Smooth muscle cell (in vitro differentiated cells): ENCODE measurements at regions not wholly inside any gene's neighbourhood (a gene's known extent, or its start where the extent isn't known, plus 50 kb on each side); places are given as distances from the start of the nearest gene placed in this dataset.

Experiments used
- DNase-seq: peaks from one replicate; lab custom pipeline; 2025; ENCODE audit not compliant: unreplicated experiment; lab: John Stamatoyannopoulos, UW
- H2AFZ ChIP-seq: fragments of 200-600 bp; sonication (generic); 2 replicates; pipeline ENCODE4 v1.6.0; 2016; ENCODE audit warnings: antibody characterized with exemption, low read depth, mild to moderate bottlenecking
- H3F3A ChIP-seq: fragments of 200-600 bp; sonication (generic); 2 replicates; pipeline ENCODE4 v1.6.0; 2017; ENCODE audit warnings: antibody characterized with exemption, low read depth
- H3K27ac ChIP-seq: fragments of 200-600 bp; sonication (generic); 2 replicates; pipeline ENCODE4 v1.5.1; 2016; ENCODE audit warnings: low read depth, mild to moderate bottlenecking
- H3K27me3 ChIP-seq: fragments of 200-600 bp; sonication (generic); 2 replicates; pipeline ENCODE4 v1.6.1; 2016; ENCODE audit warnings: low read depth, mild to moderate bottlenecking
- H3K36me3 ChIP-seq: fragments of 200-600 bp; sonication (generic); 2 replicates; pipeline ENCODE4 v1.5.1; 2016; ENCODE audit warnings: low read depth
- H3K4me1 ChIP-seq: fragments of 200-600 bp; sonication (generic); 2 replicates; pipeline ENCODE4 v1.5.1; 2016; ENCODE audit warnings: low read depth
- H3K4me2 ChIP-seq: fragments of 200-600 bp; sonication (generic); 2 replicates; pipeline ENCODE4 v1.6.0; 2016; ENCODE audit warnings: mild to moderate bottlenecking
- H3K4me3 ChIP-seq: fragments of 200-600 bp; sonication (generic); 2 replicates; pipeline ENCODE4 v1.5.1; 2016; ENCODE audit warnings: mild to moderate bottlenecking
- H3K79me2 ChIP-seq: fragments of 200-600 bp; sonication (generic); 2 replicates; pipeline ENCODE4 v1.6.0; 2016; ENCODE audit warnings: low read depth, mild to moderate bottlenecking
- H3K9ac ChIP-seq: fragments of 200-600 bp; sonication (generic); 2 replicates; pipeline ENCODE4 v1.6.0; 2016; ENCODE audit warnings: low read depth
- H3K9me3 ChIP-seq: fragments of 200-600 bp; sonication (generic); replicated peaks from 2 replicates; pipeline ENCODE4 v1.5.1; 2016; ENCODE audit warnings: low read depth
- H4K20me1 ChIP-seq: fragments of 200-600 bp; sonication (generic); 2 replicates; pipeline ENCODE4 v1.6.0; 2016; ENCODE audit warnings: low read depth
- WGBS: methylation state at CpG from one replicate; pipeline ENCODE4 v1.1.7; 2016; ENCODE audit warnings: low lambda C conversion rate; 5-methylcytosine and 5-hydroxymethylcytosine counted together
- TF ChIP-seq, protein P1 (sequence below): fragments of 200-600 bp; sonication (generic); IDR thresholded peaks from 2 replicates; pipeline ENCODE4 v1.5.1; 2017; ENCODE audit warnings: borderline replicate concordance, mild to moderate bottlenecking, antibody characterized with exemption; ENCODE audit not compliant: insufficient read depth, poor library complexity, severe bottlenecking

DNA sequence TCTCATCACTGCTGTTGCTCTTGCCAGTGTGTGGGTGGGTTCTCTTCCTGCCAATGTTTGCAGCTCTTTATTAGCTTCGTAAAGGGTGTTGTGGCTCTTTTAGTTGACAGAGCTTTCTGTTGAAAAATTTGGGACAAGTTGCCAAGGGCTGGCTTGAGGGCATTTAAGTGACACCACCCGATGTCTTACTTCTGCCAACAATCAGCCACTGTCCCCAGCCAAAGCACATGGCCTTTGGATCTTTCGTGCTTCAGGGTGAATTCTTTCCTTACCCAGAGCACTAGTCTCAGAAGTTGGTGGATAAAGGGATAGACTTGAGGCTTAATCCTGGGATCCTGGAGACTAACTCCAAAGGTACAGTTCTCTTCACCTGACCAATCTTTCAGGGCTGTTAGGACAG lies 113.6 kb downstream of the SOX3 start:
- H3F3A ChIP-seq = no peaks in the 10 kb centered on the region
- no peaks in the 10 kb centered on the region for H3K79me2 ChIP-seq
- H3K4me1 ChIP-seq = no peaks in the 10 kb centered on the region
- no peak overlapping the region for H3K4me3 ChIP-seq
- TF ChIP-seq, protein P1, sequence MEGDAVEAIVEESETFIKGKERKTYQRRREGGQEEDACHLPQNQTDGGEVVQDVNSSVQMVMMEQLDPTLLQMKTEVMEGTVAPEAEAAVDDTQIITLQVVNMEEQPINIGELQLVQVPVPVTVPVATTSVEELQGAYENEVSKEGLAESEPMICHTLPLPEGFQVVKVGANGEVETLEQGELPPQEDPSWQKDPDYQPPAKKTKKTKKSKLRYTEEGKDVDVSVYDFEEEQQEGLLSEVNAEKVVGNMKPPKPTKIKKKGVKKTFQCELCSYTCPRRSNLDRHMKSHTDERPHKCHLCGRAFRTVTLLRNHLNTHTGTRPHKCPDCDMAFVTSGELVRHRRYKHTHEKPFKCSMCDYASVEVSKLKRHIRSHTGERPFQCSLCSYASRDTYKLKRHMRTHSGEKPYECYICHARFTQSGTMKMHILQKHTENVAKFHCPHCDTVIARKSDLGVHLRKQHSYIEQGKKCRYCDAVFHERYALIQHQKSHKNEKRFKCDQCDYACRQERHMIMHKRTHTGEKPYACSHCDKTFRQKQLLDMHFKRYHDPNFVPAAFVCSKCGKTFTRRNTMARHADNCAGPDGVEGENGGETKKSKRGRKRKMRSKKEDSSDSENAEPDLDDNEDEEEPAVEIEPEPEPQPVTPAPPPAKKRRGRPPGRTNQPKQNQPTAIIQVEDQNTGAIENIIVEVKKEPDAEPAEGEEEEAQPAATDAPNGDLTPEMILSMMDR = no peak
- H3K9me3 ChIP-seq = no peaks in the 10 kb centered on the region
- no peak overlapping the region for H3K9ac ChIP-seq
- H3K36me3 ChIP-seq = no peaks in the 10 kb centered on the region
- no peak overlapping the region for H3K4me2 ChIP-seq
- H4K20me1 ChIP-seq = no peaks in the 10 kb centered on the region
- WGBS = 62% methylated on average over 3 of the region's 3 CpGs
- H3K27ac ChIP-seq = no peak overlapping the region
- H2AFZ ChIP-seq = no peak overlapping the region
- H3K27me3 ChIP-seq = no peaks in the 10 kb centered on the region
- DNase-seq = no peak

DNA sequence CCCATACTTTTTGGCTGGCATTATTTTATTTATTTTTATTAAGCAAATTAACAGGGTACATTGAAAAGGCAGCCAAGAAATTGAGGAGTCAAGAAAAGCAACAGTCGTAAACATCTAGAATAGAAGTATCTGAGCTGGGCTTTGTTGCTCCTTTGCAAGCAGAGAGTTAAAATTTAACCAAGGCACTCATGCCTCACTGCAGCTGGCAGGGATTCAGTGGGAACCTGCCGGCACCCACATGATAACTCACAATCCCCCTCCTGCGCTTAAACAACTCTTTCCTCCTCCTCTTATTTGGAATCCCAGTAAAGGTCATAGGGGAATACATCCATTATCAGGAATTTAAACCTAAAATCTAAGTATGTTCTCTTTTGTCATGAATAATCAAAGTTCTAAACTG lies 115.5 kb downstream of the SOX3 start:
- no peak overlapping the region for H3K4me2 ChIP-seq
- no peaks in the 10 kb centered on the region for H4K20me1 ChIP-seq
- no peak for DNase-seq
- H3K27ac ChIP-seq = no peak overlapping the region
- H3K27me3 ChIP-seq = no peaks in the 10 kb centered on the region
- no peaks in the 10 kb centered on the region for H3K79me2 ChIP-seq
- H3F3A ChIP-seq = no peaks in the 10 kb centered on the region
- 84% methylated on average over 3 of the region's 3 CpGs for WGBS
- H3K4me3 ChIP-seq = no peak overlapping the region
- H3K4me1 ChIP-seq = no peaks in the 10 kb centered on the region
- no peaks in the 10 kb centered on the region for H3K36me3 ChIP-seq
- no peak overlapping the region for H3K9ac ChIP-seq
- no peak overlapping the region for H2AFZ ChIP-seq
- no peaks in the 10 kb centered on the region for H3K9me3 ChIP-seq
- TF ChIP-seq, protein P1 = no peak

DNA sequence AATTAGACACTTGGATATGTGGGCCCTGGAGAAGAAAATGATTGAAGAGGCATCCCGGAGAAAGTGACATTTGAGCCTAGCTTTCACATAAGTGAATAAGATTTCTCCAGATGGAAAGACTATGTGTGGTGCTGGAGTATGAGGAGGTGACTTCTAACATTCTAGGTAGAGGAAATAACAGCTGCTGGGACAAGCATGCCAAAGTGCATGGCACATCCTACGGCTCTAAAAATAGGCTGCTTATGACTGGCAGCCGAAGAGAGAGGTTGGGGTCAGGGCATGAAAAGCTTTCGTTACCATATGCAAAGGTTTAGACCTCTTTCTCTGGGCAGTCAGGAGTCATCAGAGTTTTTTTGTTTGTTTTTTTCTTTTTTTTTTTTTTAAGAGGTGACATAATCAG lies 142.0 kb downstream of the SOX3 start:
- H3K27ac ChIP-seq = no peak overlapping the region

DNA sequence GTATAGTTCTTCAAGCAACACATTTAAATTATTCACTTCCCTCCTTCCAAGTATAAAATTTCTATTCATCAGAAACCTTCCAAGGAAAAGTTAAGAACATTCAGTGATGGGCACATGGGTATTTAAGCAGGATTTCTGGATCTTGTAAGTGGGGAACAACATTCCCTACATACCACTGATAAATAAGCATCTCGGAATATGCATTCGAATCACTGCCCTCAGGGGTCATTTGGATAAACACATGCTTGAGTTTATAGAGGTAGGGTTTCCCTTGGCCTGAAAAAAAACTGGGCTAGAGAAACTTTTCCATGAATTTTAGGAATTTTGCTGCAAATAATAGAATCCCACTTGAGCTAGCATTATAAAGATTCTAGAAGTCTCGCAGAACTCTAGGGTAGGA lies 143.9 kb downstream of the SOX3 start:
- TF ChIP-seq, protein P1 = no peak
- Histone ChIP-seq H3K4me2 (no peak overlapping the region), H3F3A (no peaks in the 10 kb centered on the region), H3K27ac (no peak overlapping the region), H3K4me3 (no peak overlapping the region), H4K20me1 (no peaks in the 10 kb centered on the region), H3K4me1 (no peaks in the 10 kb centered on the region), H2AFZ (no peak overlapping the region), H3K9me3 (no peaks in the 10 kb centered on the region), H3K27me3 (no peaks in the 10 kb centered on the region), H3K79me2 (no peaks in the 10 kb centered on the region), H3K36me3 (no peaks in the 10 kb centered on the region), H3K9ac (no peak overlapping the region)
- DNase-seq = no peak
- WGBS = 53% methylated on average over 3 of the region's 3 CpGs

More for the DNA sequence above, 142.0 kb downstream of the SOX3 start:
- H3K4me2 ChIP-seq = no peak overlapping the region
- H3K36me3 ChIP-seq = no peaks in the 10 kb centered on the region
- H2AFZ ChIP-seq = no peak overlapping the region
- H3K9ac ChIP-seq = no peak overlapping the region
- DNase-seq = no peak
- TF ChIP-seq, protein P1 = no peak
- no peaks in the 10 kb centered on the region for H3F3A ChIP-seq
- no peaks in the 10 kb centered on the region for H3K9me3 ChIP-seq
- no peaks in the 10 kb centered on the region for H3K79me2 ChIP-seq
- H4K20me1 ChIP-seq = no peaks in the 10 kb centered on the region
- H3K4me1 ChIP-seq = no peaks in the 10 kb centered on the region
- no peaks in the 10 kb centered on the region for H3K27me3 ChIP-seq
- H3K4me3 ChIP-seq = no peak overlapping the region
- whole genome bisulfite sequencing = 90% methylated on average over 4 of the region's 4 CpGs
